Hepatocyte (in vitro differentiated cells): ENCODE measurements at regions not wholly inside any gene's neighbourhood (a gene's known extent, or its start where the extent isn't known, plus 50 kb on each side); places are given as distances from the start of the nearest gene placed in this dataset.

Experiments
- DNase-seq: peaks from one replicate; pipeline ENCODE4 v3.0.0-alpha.2; 2016; ENCODE audit warnings: low spot score
- H2AFZ ChIP-seq: fragments of 200-600 bp; sonication (generic); 2 replicates; pipeline ENCODE4 v1.6.0; 2016; ENCODE audit warnings: antibody characterized with exemption, mild to moderate bottlenecking
- H3K27ac ChIP-seq: fragments of 200-600 bp; sonication (generic); 2 replicates; pipeline ENCODE4 v1.5.1; 2016; ENCODE audit warnings: mild to moderate bottlenecking
- H3K27me3 ChIP-seq: fragments of 200-600 bp; sonication (generic); 2 replicates; pipeline ENCODE4 v1.6.1; 2016
- H3K36me3 ChIP-seq: fragments of 200-600 bp; sonication (generic); replicated peaks from 2 replicates; pipeline ENCODE4 v1.5.1; 2016; ENCODE audit warnings: low read depth; ENCODE audit not compliant: insufficient read depth
- H3K4me1 ChIP-seq: fragments of 200-600 bp; sonication (generic); 2 replicates; pipeline ENCODE4 v1.5.1; 2016; ENCODE audit warnings: mild to moderate bottlenecking, moderate library complexity; ENCODE audit not compliant: insufficient read depth
- H3K4me2 ChIP-seq: fragments of 200-600 bp; sonication (generic); 2 replicates; pipeline ENCODE4 v1.6.0; 2016
- H3K4me3 ChIP-seq: fragments of 200-600 bp; sonication (generic); 2 replicates; pipeline ENCODE4 v1.5.1; 2016; ENCODE audit warnings: mild to moderate bottlenecking
- H3K79me2 ChIP-seq: fragments of 200-600 bp; sonication (generic); 2 replicates; pipeline ENCODE4 v1.6.0; 2017; ENCODE audit warnings: mild to moderate bottlenecking
- H3K9me2 ChIP-seq: fragments of 200-600 bp; sonication (generic); replicated peaks from 2 replicates; pipeline ENCODE4 v1.6.0; 2017; ENCODE audit warnings: mild to moderate bottlenecking; ENCODE audit not compliant: insufficient read depth
- H3K9me3 ChIP-seq: fragments of 200-600 bp; sonication (generic); 2 replicates; pipeline ENCODE4 v1.5.1; 2016; ENCODE audit warnings: low read depth, mild to moderate bottlenecking
- H4K20me1 ChIP-seq: fragments of 200-600 bp; sonication (generic); 2 replicates; pipeline ENCODE4 v1.6.0; 2016; ENCODE audit warnings: mild to moderate bottlenecking; ENCODE audit not compliant: insufficient read depth, poor library complexity, severe bottlenecking
- EZH2 ChIP-seq: fragments of 200-600 bp; sonication (generic); IDR thresholded peaks from 2 replicates; pipeline ENCODE4 v1.6.1; 2016; ENCODE audit warnings: antibody characterized with exemption, mild to moderate bottlenecking, borderline replicate concordance
- EZH2phosphoT487 ChIP-seq: fragments of 200-600 bp; sonication (generic); IDR thresholded peaks from one replicate; pipeline ENCODE4 v1.6.1; 2018; ENCODE audit warnings: antibody characterized with exemption, mild to moderate bottlenecking, low read depth, moderate library complexity; ENCODE audit not compliant: unreplicated experiment, severe bottlenecking
- WGBS: methylation state at CpG from one replicate; pipeline ENCODE4 v1.1.6; 2016; ENCODE audit warnings: low lambda C conversion rate; ENCODE audit errors: missing lambda C conversion rate; 5-methylcytosine and 5-hydroxymethylcytosine counted together
- TF ChIP-seq, protein P1 (sequence below): fragments of 200-600 bp; sonication (generic); IDR thresholded peaks from 2 replicates; pipeline ENCODE4 v1.5.1; 2016; ENCODE audit warnings: antibody characterized with exemption, mild to moderate bottlenecking; ENCODE audit not compliant: poor library complexity

DNA sequence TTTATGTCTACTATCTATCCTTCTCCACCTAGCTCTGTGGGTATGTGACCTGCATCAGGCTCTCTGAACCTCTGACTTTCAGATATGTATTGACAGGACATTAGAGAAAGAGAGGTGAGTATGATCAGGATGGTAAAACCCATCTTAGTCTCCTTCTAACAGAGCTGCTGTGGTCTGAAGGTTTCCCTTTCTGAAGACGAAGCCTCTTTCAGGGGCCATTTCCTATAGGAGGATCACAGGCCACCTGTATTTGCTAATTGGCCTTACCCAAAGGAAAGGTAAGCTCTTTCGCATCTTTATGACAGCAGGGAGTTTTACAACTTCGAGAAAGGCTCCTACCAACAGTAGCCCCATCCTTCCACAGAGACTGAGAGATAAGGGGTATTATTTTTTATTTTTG, 442.9 kb downstream of the KCNJ3 start:
- Histone ChIP-seq H3K27ac (no peak overlapping the region), H4K20me1 (no peaks in the 10 kb centered on the region), H3K79me2 (no peaks in the 10 kb centered on the region), H3K9me2 (no peaks in the 10 kb centered on the region), H3K4me1 (peaks cover 4% of the 10 kb centered on the region), H3K9me3 (no peaks in the 10 kb centered on the region), H2AFZ (no peak overlapping the region), H3K4me3 (no peak overlapping the region), H3K27me3 (no peaks in the 10 kb centered on the region), H3K4me2 (no peak overlapping the region), H3K36me3 (no peaks in the 10 kb centered on the region)
- 84% methylated on average over 3 of the region's 3 CpGs for WGBS
- DNase-seq: no peak
- no peak for TF ChIP-seq EZH2phosphoT487
- TF ChIP-seq EZH2: no peak
- TF ChIP-seq, protein P1, sequence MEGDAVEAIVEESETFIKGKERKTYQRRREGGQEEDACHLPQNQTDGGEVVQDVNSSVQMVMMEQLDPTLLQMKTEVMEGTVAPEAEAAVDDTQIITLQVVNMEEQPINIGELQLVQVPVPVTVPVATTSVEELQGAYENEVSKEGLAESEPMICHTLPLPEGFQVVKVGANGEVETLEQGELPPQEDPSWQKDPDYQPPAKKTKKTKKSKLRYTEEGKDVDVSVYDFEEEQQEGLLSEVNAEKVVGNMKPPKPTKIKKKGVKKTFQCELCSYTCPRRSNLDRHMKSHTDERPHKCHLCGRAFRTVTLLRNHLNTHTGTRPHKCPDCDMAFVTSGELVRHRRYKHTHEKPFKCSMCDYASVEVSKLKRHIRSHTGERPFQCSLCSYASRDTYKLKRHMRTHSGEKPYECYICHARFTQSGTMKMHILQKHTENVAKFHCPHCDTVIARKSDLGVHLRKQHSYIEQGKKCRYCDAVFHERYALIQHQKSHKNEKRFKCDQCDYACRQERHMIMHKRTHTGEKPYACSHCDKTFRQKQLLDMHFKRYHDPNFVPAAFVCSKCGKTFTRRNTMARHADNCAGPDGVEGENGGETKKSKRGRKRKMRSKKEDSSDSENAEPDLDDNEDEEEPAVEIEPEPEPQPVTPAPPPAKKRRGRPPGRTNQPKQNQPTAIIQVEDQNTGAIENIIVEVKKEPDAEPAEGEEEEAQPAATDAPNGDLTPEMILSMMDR: no peak

DNA sequence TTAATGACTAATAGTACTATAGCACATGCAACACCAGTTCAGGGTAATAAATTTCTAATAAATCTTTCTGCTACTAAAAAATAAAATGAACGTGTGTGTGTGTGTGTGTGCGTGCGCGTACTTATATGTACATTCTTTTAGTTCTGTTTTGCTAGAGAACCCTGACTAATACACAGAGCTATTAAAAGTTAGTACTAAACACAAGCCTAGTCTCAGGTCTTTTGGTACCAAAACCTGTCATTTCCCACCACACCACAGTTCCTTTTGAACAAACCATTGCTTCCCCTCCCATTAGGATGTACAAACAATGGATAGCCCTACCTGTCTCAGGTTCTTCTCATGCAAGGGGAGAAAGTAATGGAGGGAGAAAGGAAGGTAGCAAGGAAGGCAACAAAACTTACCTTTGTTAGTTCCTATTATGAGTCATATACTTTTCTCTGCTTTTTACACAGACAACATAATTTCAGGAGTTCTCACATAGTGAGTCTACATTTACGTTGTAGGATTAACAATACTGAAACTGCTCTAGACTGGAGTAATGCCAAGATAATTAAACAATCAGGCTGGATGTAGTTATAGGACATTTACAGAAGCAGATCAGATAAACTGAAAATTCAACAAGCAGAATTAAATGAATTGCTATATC, 427.2 kb downstream of the KCNJ3 start:
- Histone ChIP-seq H3K4me1 (no peaks in the 10 kb centered on the region), H4K20me1 (no peaks in the 10 kb centered on the region), H3K27me3 (no peaks in the 10 kb centered on the region), H3K79me2 (no peaks in the 10 kb centered on the region), H2AFZ (no peak overlapping the region), H3K4me3 (no peak overlapping the region), H3K36me3 (no peaks in the 10 kb centered on the region), H3K9me2 (no peaks in the 10 kb centered on the region), H3K4me2 (no peak overlapping the region), H3K27ac (no peak overlapping the region), H3K9me3 (no peaks in the 10 kb centered on the region)
- DNase-seq: no peak
- TF ChIP-seq, protein P1: no peak
- TF ChIP-seq EZH2phosphoT487 (no peak), EZH2 (no peak)
- WGBS: 91% methylated on average over 5 of the region's 5 CpGs

DNA sequence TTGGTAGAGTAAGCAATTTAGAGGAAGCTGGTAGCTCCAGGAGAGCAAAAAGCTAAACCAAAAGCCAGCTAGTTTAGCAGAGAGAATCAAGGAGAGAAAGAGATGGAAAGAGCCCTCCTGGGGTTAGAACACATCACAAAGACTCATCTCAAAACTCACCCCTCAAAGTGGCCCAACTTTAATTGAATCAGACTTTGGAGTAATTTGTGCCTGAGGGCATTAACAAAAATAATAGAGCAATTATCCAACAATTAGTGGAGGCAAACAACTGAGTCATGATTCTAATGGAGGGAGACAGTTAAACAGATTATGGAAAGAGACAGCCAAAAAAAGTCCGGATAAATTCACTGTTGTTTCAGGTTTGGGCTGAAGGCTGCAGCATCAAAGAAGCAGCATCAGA, 417.4 kb downstream of the KCNJ3 start:
- H3K9me2 ChIP-seq: no peaks in the 10 kb centered on the region
- TF ChIP-seq EZH2: no peak
- 91% methylated on average over 1 of the region's 1 CpG for WGBS
- H2AFZ ChIP-seq: no peak overlapping the region
- H3K27me3 ChIP-seq: no peaks in the 10 kb centered on the region
- no peak overlapping the region for H3K4me2 ChIP-seq
- H3K27ac ChIP-seq: no peak overlapping the region
- no peak for DNase-seq
- no peak overlapping the region for H3K4me3 ChIP-seq
- no peaks in the 10 kb centered on the region for H3K4me1 ChIP-seq
- no peaks in the 10 kb centered on the region for H3K36me3 ChIP-seq
- no peaks in the 10 kb centered on the region for H4K20me1 ChIP-seq
- H3K9me3 ChIP-seq: no peaks in the 10 kb centered on the region
- no peaks in the 10 kb centered on the region for H3K79me2 ChIP-seq

DNA sequence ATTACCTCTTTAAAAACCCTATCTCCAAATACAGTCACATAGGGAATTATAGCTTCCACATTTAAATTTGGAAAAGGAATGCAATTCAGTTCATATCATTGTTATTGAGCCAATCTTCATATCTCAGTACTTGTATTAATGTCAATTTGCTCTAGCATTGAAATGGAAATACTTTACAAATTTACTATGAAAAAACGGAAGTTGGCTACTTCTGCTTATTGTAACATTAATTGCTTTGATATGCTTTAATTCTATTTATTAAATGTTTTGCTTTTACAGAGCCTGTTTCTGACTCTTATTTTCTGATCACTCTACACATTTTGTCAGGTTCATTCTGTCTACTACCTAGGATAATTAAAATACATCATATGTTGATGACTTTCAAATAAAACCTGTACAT, 412.6 kb downstream of the KCNJ3 start:
- WGBS: 90% methylated on average over 1 of the region's 1 CpG
- H3K4me1 ChIP-seq: no peaks in the 10 kb centered on the region
- no peaks in the 10 kb centered on the region for H3K36me3 ChIP-seq
- no peaks in the 10 kb centered on the region for H4K20me1 ChIP-seq
- no peaks in the 10 kb centered on the region for H3K27me3 ChIP-seq
- no peaks in the 10 kb centered on the region for H3K9me3 ChIP-seq
- H2AFZ ChIP-seq: no peak overlapping the region
- no peak overlapping the region for H3K4me3 ChIP-seq
- no peaks in the 10 kb centered on the region for H3K9me2 ChIP-seq
- no peaks in the 10 kb centered on the region for H3K79me2 ChIP-seq
- no peak overlapping the region for H3K4me2 ChIP-seq
- TF ChIP-seq EZH2phosphoT487 (no peak), EZH2 (no peak)
- TF ChIP-seq, protein P1: no peak
- no peak overlapping the region for H3K27ac ChIP-seq
- no peak for DNase-seq
